HEK293 (cell line): ENCODE measurements at regions not wholly inside any gene's neighbourhood (a gene's known extent, or its start where the extent isn't known, plus 50 kb on each side); places are given as distances from the start of the nearest gene placed in this dataset.

Experiments used
- CTCF ChIA-PET: fragments of 350-600 bp; formaldehyde crosslinking; extraction: SDS; loops from one replicate; lab custom pipeline; 2021; ENCODE audit warnings: antibody characterized with exemption; lab: Yijun Ruan, JAX
- POLR2A ChIA-PET: fragments of 300-600 bp; formaldehyde crosslinking; extraction: SDS; loops from one replicate; lab custom pipeline; 2020; ENCODE audit warnings: antibody characterized with exemption, inconsistent platforms; lab: Yijun Ruan, JAX
- H3K27ac ChIP-seq: fragments of 200-500 bp; sonication (Bioruptor generic); 2 replicates; pipeline ENCODE4 v1.5.1; 2014; ENCODE audit warnings: low read depth, low read length, control low read depth, inconsistent platforms; ENCODE audit errors: extremely low read depth
- H3K36me3 ChIP-seq, 2 experiments: fragments of 200-500 bp in 1 of 2; sonication (Bioruptor generic) in 1 of 2; 1 replicate in 1 of 2; 2 replicates in 1 of 2; pipeline ENCODE4 v1.5.1; 2014 to 2017; ENCODE audit warnings: inconsistent platforms in 2 of 2, low read length in 2 of 2; ENCODE audit not compliant: control insufficient read depth in 2 of 2, insufficient read depth in 1 of 2
- H3K4me1 ChIP-seq: fragments of 200-500 bp; sonication (Bioruptor generic); 2 replicates; pipeline ENCODE4 v1.5.1; 2014; ENCODE audit warnings: mild to moderate bottlenecking, low read length, inconsistent platforms; ENCODE audit not compliant: control insufficient read depth, insufficient read depth
- H3K4me3 ChIP-seq: 2 replicates; pipeline ENCODE4 v1.5.1; 2011; ENCODE audit warnings: low read depth, mild to moderate bottlenecking, control low read depth, low read length, moderate library complexity
- H3K9me3 ChIP-seq: fragments of 200-500 bp; sonication (Bioruptor generic); 2 replicates; pipeline ENCODE4 v1.5.1; 2014; ENCODE audit warnings: low read depth, low read length, inconsistent platforms; ENCODE audit not compliant: control insufficient read depth, insufficient read depth
- BCL6B ChIP-seq: fragments of 450-650 bp; formaldehyde crosslinking; IDR thresholded peaks from 2 replicates; pipeline ENCODE4 v1.5.1; 2017; ENCODE audit warnings: missing biosample characterization, missing genetic modification characterization
- EGR2 ChIP-seq: fragments of 450-650 bp; formaldehyde crosslinking; IDR thresholded peaks from 2 replicates; pipeline ENCODE4 v1.5.1; 2016; ENCODE audit warnings: low read depth, missing biosample characterization, missing genetic modification characterization
- GFI1B ChIP-seq: fragments of 450-650 bp; formaldehyde crosslinking; IDR thresholded peaks from 2 replicates; pipeline ENCODE4 v1.5.1; 2016; ENCODE audit warnings: missing biosample characterization, missing genetic modification characterization
- GLI4 ChIP-seq: fragments of 450-650 bp; formaldehyde crosslinking; IDR thresholded peaks from 2 replicates; pipeline ENCODE4 v1.5.1; 2016; ENCODE audit warnings: missing biosample characterization, missing genetic modification characterization
- IKZF3 ChIP-seq: fragments of 450-650 bp; IDR thresholded peaks from 2 replicates; pipeline ENCODE4 v1.5.0; 2018; ENCODE audit warnings: missing biosample characterization, mild to moderate bottlenecking, missing genetic modification characterization, moderate library complexity
- KLF7 ChIP-seq: fragments of 450-650 bp; formaldehyde crosslinking; IDR thresholded peaks from 2 replicates; pipeline ENCODE4 v1.5.1; 2016; ENCODE audit warnings: missing biosample characterization, missing genetic modification characterization, borderline replicate concordance
- TRIM28 ChIP-seq: IDR thresholded peaks from 2 replicates; pipeline ENCODE4 v1.6.1; 2011; ENCODE audit warnings: low read length, control low read depth, borderline replicate concordance
- ZNF175 ChIP-seq: fragments of 450-650 bp; formaldehyde crosslinking; IDR thresholded peaks from 2 replicates; pipeline ENCODE4 v1.5.1; 2016; ENCODE audit warnings: missing biosample characterization, missing genetic modification characterization
- ZNF223 ChIP-seq: fragments of 450-650 bp; formaldehyde crosslinking; IDR thresholded peaks from 2 replicates; pipeline ENCODE4 v1.5.1; 2016; ENCODE audit warnings: missing biosample characterization, missing genetic modification characterization
- ZNF335 ChIP-seq: fragments of 450-650 bp; formaldehyde crosslinking; conservative IDR thresholded peaks from 2 replicates; pipeline ENCODE4 v1.5.1; 2016; ENCODE audit warnings: missing biosample characterization, missing genetic modification characterization
- ZNF354C ChIP-seq: fragments of 450-650 bp; formaldehyde crosslinking; IDR thresholded peaks from 2 replicates; pipeline ENCODE4 v1.5.1; 2016; ENCODE audit warnings: missing biosample characterization, missing genetic modification characterization, low read depth, borderline replicate concordance
- ZNF433 ChIP-seq: fragments of 450-650 bp; formaldehyde crosslinking; IDR thresholded peaks from 2 replicates; pipeline ENCODE4 v1.5.1; 2016; ENCODE audit warnings: missing biosample characterization, missing genetic modification characterization, low read depth
- ZNF529 ChIP-seq: fragments of 450-650 bp; formaldehyde crosslinking; IDR thresholded peaks from 2 replicates; pipeline ENCODE4 v1.5.1; 2017; ENCODE audit warnings: missing genetic modification characterization, missing biosample characterization; ENCODE audit not compliant: insufficient replicate concordance
- ZNF585B ChIP-seq: fragments of 450-650 bp; formaldehyde crosslinking; IDR thresholded peaks from 2 replicates; pipeline ENCODE4 v1.5.1; 2016; ENCODE audit warnings: missing biosample characterization, missing genetic modification characterization
- ZNF626 ChIP-seq: fragments of 450-650 bp; sonication (Bioruptor Pico); formaldehyde crosslinking; IDR thresholded peaks from 2 replicates; pipeline ENCODE4 v1.5.1; 2018; ENCODE audit warnings: missing biosample characterization, missing genetic modification characterization, inconsistent platforms
- ZNF677 ChIP-seq: fragments of 450-650 bp; IDR thresholded peaks from 2 replicates; pipeline ENCODE4 v1.5.0; 2018; ENCODE audit warnings: missing biosample characterization, mild to moderate bottlenecking, missing genetic modification characterization, moderate library complexity
- ZNF707 ChIP-seq: fragments of 450-650 bp; formaldehyde crosslinking; IDR thresholded peaks from 2 replicates; pipeline ENCODE4 v1.5.1; 2016; ENCODE audit warnings: missing biosample characterization, missing genetic modification characterization
- ZNF837 ChIP-seq: fragments of 450-650 bp; formaldehyde crosslinking; IDR thresholded peaks from 2 replicates; pipeline ENCODE4 v1.5.1; 2016; ENCODE audit warnings: missing biosample characterization, missing genetic modification characterization
- ZSCAN16 ChIP-seq: fragments of 450-650 bp; formaldehyde crosslinking; IDR thresholded peaks from 2 replicates; pipeline ENCODE4 v1.5.1; 2016; ENCODE audit warnings: missing biosample characterization, missing genetic modification characterization
- ZSCAN23 ChIP-seq: fragments of 450-650 bp; formaldehyde crosslinking; IDR thresholded peaks from 2 replicates; pipeline ENCODE4 v1.5.1; 2016; ENCODE audit warnings: missing biosample characterization, missing genetic modification characterization
- TF ChIP-seq, protein P1 (sequence below): fragments of 450-650 bp; formaldehyde crosslinking; IDR thresholded peaks from 2 replicates; pipeline ENCODE4 v1.5.1; 2016; ENCODE audit warnings: missing biosample characterization, missing genetic modification characterization
- TF ChIP-seq, protein P2 (sequence below): fragments of 450-650 bp; formaldehyde crosslinking; IDR thresholded peaks from 2 replicates; pipeline ENCODE4 v1.5.1; 2017; ENCODE audit warnings: missing biosample characterization, missing genetic modification characterization
- TF ChIP-seq, protein P3 (sequence below): fragments of 450-650 bp; formaldehyde crosslinking; IDR thresholded peaks from 2 replicates; pipeline ENCODE4 v1.5.1; 2016; ENCODE audit warnings: missing biosample characterization, missing genetic modification characterization
- TF ChIP-seq, protein P4 (sequence below): fragments of 450-650 bp; formaldehyde crosslinking; IDR thresholded peaks from 2 replicates; pipeline ENCODE4 v1.5.1; 2016; ENCODE audit warnings: missing biosample characterization, missing genetic modification characterization

GRCh38 chr2:221810650-221811049 is 238.5 kb upstream of the EPHA4 start:
- H3K4me3 ChIP-seq, result no peak overlapping the region
- TF ChIP-seq TRIM28, result no peak
- TF ChIP-seq ZNF626, result no peak
- ChIA-PET POLR2A (no interaction called here), CTCF (interaction anchor here (0.6 kb wide), 1 partner anchor 1316 kb away, joined by 3 read pairs; no protein-coding TSS in a partner anchor)
- no peak overlapping the region for H3K27ac ChIP-seq
- no peaks in the 10 kb centered on the region for H3K9me3 ChIP-seq
- no peaks in the 10 kb centered on the region for H3K4me1 ChIP-seq
- no peaks in the 10 kb centered on the region for H3K36me3 ChIP-seq

- TF ChIP-seq GFI1B (tag by site-specific recombination), result no peak
- TF ChIP-seq ZNF585B (tag by site-specific recombination), result no peak
- TF ChIP-seq ZNF529 (tag by site-specific recombination), result no peak
- no peak overlapping the region for H3K27ac ChIP-seq
- no peaks in the 10 kb centered on the region for H3K4me1 ChIP-seq
- ChIA-PET CTCF (interaction anchor here (0.6 kb wide), 1 partner anchor 1316 kb away, joined by 3 read pairs; no protein-coding TSS in a partner anchor), POLR2A (no interaction called here)
- no peaks in the 10 kb centered on the region for H3K36me3 ChIP-seq
- H3K9me3 ChIP-seq, result no peaks in the 10 kb centered on the region
- H3K4me3 ChIP-seq, result no peak overlapping the region
Measured at GRCh38 chr2:221810245-221810644, 238.1 kb upstream of the EPHA4 start.

DNA sequence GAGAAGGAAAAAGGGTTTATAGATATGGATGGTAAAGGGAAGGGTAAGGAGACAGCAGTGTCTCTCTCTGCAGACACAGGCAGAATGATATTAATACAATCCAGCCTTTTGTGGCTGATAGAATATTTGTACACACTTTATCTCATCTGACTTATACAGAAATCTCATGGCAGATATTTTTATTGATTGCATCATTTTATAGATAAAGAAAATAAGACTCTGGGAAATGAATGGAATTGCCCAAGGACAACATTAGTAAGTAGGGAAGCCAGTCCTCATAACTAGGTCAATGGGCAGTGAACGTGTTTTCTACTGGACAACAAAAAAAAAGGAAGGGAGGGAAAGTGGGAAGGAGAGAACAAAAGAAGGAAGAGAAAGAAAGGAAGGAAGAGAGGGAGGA is 236.4 kb upstream of the EPHA4 start:
- H3K9me3 ChIP-seq, result no peaks in the 10 kb centered on the region
- no peak overlapping the region for H3K27ac ChIP-seq
- CTCF ChIA-PET, result no interaction called here
- H3K36me3 ChIP-seq, result no peaks in the 10 kb centered on the region
- H3K4me1 ChIP-seq, result no peaks in the 10 kb centered on the region
- no peak overlapping the region for H3K4me3 ChIP-seq
- POLR2A ChIA-PET, result no interaction called here
- no peak for TF ChIP-seq GLI4 (tag by site-specific recombination)
- TF ChIP-seq, protein P1, sequence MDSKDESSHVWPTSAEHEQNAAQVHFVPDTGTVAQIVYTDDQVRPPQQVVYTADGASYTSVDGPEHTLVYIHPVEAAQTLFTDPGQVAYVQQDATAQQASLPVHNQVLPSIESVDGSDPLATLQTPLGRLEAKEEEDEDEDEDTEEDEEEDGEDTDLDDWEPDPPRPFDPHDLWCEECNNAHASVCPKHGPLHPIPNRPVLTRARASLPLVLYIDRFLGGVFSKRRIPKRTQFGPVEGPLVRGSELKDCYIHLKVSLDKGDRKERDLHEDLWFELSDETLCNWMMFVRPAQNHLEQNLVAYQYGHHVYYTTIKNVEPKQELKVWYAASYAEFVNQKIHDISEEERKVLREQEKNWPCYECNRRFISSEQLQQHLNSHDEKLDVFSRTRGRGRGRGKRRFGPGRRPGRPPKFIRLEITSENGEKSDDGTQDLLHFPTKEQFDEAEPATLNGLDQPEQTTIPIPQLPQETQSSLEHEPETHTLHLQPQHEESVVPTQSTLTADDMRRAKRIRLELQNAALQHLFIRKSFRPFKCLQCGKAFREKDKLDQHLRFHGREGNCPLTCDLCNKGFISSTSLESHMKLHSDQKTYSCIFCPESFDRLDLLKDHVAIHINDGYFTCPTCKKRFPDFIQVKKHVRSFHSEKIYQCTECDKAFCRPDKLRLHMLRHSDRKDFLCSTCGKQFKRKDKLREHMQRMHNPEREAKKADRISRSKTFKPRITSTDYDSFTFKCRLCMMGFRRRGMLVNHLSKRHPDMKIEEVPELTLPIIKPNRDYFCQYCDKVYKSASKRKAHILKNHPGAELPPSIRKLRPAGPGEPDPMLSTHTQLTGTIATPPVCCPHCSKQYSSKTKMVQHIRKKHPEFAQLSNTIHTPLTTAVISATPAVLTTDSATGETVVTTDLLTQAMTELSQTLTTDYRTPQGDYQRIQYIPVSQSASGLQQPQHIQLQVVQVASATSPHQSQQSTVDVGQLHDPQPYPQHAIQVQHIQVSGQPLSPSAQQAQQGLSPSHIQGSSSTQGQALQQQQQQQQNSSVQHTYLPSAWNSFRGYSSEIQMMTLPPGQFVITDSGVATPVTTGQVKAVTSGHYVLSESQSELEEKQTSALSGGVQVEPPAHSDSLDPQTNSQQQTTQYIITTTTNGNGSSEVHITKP (tag by site-specific recombination), result no peak
- TF ChIP-seq ZNF707 (tag by site-specific recombination), result no peak
- TF ChIP-seq ZNF354C (tag by site-specific recombination), result no peak
- TF ChIP-seq, protein P2, sequence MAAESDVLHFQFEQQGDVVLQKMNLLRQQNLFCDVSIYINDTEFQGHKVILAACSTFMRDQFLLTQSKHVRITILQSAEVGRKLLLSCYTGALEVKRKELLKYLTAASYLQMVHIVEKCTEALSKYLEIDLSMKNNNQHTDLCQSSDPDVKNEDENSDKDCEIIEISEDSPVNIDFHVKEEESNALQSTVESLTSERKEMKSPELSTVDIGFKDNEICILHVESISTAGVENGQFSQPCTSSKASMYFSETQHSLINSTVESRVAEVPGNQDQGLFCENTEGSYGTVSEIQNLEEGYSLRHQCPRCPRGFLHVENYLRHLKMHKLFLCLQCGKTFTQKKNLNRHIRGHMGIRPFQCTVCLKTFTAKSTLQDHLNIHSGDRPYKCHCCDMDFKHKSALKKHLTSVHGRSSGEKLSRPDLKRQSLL, result no peak
- TF ChIP-seq BCL6B (tag by site-specific recombination), result no peak
- no peak for TF ChIP-seq ZSCAN23 (tag by site-specific recombination)
- TF ChIP-seq ZNF223 (tag by site-specific recombination), result no peak
- TF ChIP-seq, protein P3, sequence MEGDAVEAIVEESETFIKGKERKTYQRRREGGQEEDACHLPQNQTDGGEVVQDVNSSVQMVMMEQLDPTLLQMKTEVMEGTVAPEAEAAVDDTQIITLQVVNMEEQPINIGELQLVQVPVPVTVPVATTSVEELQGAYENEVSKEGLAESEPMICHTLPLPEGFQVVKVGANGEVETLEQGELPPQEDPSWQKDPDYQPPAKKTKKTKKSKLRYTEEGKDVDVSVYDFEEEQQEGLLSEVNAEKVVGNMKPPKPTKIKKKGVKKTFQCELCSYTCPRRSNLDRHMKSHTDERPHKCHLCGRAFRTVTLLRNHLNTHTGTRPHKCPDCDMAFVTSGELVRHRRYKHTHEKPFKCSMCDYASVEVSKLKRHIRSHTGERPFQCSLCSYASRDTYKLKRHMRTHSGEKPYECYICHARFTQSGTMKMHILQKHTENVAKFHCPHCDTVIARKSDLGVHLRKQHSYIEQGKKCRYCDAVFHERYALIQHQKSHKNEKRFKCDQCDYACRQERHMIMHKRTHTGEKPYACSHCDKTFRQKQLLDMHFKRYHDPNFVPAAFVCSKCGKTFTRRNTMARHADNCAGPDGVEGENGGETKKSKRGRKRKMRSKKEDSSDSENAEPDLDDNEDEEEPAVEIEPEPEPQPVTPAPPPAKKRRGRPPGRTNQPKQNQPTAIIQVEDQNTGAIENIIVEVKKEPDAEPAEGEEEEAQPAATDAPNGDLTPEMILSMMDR (tag by site-specific recombination), result no peak
- no peak for TF ChIP-seq KLF7 (tag by site-specific recombination)
- TF ChIP-seq ZSCAN16 (tag by site-specific recombination), result no peak
- TF ChIP-seq ZNF335 (tag by site-specific recombination), result no peak
- no peak for TF ChIP-seq ZNF677 (tag by site-specific recombination)
- TF ChIP-seq EGR2, result no peak
- TF ChIP-seq ZNF175 (tag by site-specific recombination), result no peak
- TF ChIP-seq, protein P4, sequence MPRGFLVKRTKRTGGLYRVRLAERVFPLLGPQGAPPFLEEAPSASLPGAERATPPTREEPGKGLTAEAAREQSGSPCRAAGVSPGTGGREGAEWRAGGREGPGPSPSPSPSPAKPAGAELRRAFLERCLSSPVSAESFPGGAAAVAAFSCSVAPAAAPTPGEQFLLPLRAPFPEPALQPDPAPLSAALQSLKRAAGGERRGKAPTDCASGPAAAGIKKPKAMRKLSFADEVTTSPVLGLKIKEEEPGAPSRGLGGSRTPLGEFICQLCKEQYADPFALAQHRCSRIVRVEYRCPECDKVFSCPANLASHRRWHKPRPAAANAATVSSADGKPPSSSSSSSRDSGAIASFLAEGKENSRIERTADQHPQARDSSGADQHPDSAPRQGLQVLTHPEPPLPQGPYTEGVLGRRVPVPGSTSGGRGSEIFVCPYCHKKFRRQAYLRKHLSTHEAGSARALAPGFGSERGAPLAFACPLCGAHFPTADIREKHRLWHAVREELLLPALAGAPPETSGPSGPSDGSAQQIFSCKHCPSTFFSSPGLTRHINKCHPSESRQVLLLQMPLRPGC (tag by site-specific recombination), result no peak
- TF ChIP-seq ZNF433 (tag by site-specific recombination), result no peak
- TF ChIP-seq IKZF3 (tag by site-specific recombination), result no peak
- TF ChIP-seq ZNF837, result no peak
